ENCODE measurements at regions not wholly inside any gene's neighbourhood (a gene's known extent, or its start where the extent isn't known, plus 50 kb on each side); places are given as distances from the start of the nearest gene placed in this dataset.
"Not testable (repeated sequence)": the region's sequence is repeated elsewhere in the genome, so short reads cannot be mapped to it uniquely, and the experiment has no call there.

DNA sequence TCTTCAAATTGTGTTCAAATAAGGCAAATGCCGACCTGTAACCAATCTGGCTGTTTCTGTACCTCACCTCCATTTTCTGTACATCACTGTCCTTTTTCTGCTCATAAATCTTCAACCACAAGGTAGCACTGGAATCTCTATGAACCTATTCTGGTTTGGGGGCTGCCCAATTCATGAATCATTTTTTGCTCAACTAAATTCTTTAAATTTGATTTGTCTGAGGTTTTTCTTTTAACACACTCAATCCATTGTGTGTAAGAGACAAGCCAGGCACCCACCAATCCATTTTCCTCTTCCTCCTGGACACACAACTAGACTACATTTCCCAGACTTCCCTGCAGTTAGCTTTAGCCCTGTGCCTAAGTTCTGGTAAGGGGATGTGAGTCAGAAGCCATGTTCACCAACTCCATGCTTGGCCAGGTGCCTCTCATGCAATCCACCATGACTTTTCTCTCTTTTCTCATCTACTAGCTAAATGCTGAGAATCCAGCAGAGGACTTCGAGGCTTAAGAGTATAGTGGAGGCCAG lies 193.2 kb upstream of the KLF3 start:
- H3F3A ChIP-seq (ENCODE audit: insufficient read depth, low read length, poor library complexity, severe bottlenecking): no peaks in the 10 kb centered on the region
- H4K20me1 ChIP-seq (ENCODE audit: insufficient read depth): no peaks in the 10 kb centered on the region
- no peaks in the 10 kb centered on the region for H3K79me2 ChIP-seq (replicated peaks; ENCODE audit: insufficient read depth, low read length)
- no peaks in the 10 kb centered on the region for H3K27me3 ChIP-seq (ENCODE audit: insufficient read depth, low read depth, low read length)
- no peak overlapping the region for H3K27ac ChIP-seq (ENCODE audit: low read length)
- no peak overlapping the region for H3K9ac ChIP-seq (ENCODE audit: low read length)
- H3K36me3 ChIP-seq (ENCODE audit: insufficient read depth, low read length): no peaks in the 10 kb centered on the region
- H3K4me2 ChIP-seq (ENCODE audit: low read length): no peak overlapping the region
- H3K9me3 ChIP-seq (ENCODE audit: low read length): no peaks in the 10 kb centered on the region
- H3K4me3 ChIP-seq (ENCODE audit: low read length): no peak overlapping the region
- no peaks in the 10 kb centered on the region for H3K9me2 ChIP-seq (ENCODE audit: insufficient read depth, low read length)
- no peak for TF ChIP-seq POLR2AphosphoS5 (IDR thresholded peaks at IDR 0.05)
- TF ChIP-seq REST (IDR thresholded peaks at IDR 0.05; ENCODE audit: borderline replicate concordance): no peak
- no peak for TF ChIP-seq MXI1 (conservative IDR thresholded peaks at IDR 0.05; ENCODE audit: poor library complexity, severe bottlenecking)
- no peak for TF ChIP-seq TAF1 (IDR thresholded peaks at IDR 0.05; ENCODE audit: low read depth)
- TF ChIP-seq RAD21 (conservative IDR thresholded peaks at IDR 0.05): no peak
- TF ChIP-seq EZH2 (IDR thresholded peaks at IDR 0.05; ENCODE audit: borderline replicate concordance, insufficient read depth, low read length, poor library complexity, severe bottlenecking): no peak
- no peak for TF ChIP-seq SMC3 (conservative IDR thresholded peaks at IDR 0.05; ENCODE audit: poor library complexity)
- TF ChIP-seq, protein P1, sequence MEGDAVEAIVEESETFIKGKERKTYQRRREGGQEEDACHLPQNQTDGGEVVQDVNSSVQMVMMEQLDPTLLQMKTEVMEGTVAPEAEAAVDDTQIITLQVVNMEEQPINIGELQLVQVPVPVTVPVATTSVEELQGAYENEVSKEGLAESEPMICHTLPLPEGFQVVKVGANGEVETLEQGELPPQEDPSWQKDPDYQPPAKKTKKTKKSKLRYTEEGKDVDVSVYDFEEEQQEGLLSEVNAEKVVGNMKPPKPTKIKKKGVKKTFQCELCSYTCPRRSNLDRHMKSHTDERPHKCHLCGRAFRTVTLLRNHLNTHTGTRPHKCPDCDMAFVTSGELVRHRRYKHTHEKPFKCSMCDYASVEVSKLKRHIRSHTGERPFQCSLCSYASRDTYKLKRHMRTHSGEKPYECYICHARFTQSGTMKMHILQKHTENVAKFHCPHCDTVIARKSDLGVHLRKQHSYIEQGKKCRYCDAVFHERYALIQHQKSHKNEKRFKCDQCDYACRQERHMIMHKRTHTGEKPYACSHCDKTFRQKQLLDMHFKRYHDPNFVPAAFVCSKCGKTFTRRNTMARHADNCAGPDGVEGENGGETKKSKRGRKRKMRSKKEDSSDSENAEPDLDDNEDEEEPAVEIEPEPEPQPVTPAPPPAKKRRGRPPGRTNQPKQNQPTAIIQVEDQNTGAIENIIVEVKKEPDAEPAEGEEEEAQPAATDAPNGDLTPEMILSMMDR (IDR thresholded peaks at IDR 0.05; ENCODE audit: poor library complexity, severe bottlenecking): no peak
- no peak for TF ChIP-seq EP300 (conservative IDR thresholded peaks at IDR 0.05; ENCODE audit: poor library complexity, severe bottlenecking)
- no peak overlapping the region for H2AFZ ChIP-seq (ENCODE audit: low read depth, low read length)

GRCh38 chr4:38482696-38483095 lies 181.3 kb upstream of the KLF3 start:
- Histone ChIP-seq H3K36me3 (ENCODE audit: insufficient read depth, low read length) (no peaks in the 10 kb centered on the region), H3K9ac (ENCODE audit: low read length) (no peak overlapping the region), H2AFZ (ENCODE audit: low read depth, low read length) (no peak overlapping the region), H3K4me3 (ENCODE audit: low read length) (no peak overlapping the region), H3K9me2 (ENCODE audit: insufficient read depth, low read length) (no peaks in the 10 kb centered on the region), H4K20me1 (ENCODE audit: insufficient read depth) (no peaks in the 10 kb centered on the region), H3K27ac (ENCODE audit: low read length) (no peak overlapping the region), H3K9me3 (ENCODE audit: low read length) (no peaks in the 10 kb centered on the region), H3K4me2 (ENCODE audit: low read length) (no peak overlapping the region), H3K27me3 (ENCODE audit: insufficient read depth, low read depth, low read length) (no peaks in the 10 kb centered on the region), H3K79me2 (replicated peaks; ENCODE audit: insufficient read depth, low read length) (no peaks in the 10 kb centered on the region), H3F3A (ENCODE audit: insufficient read depth, low read length, poor library complexity, severe bottlenecking) (no peaks in the 10 kb centered on the region)
- TF ChIP-seq MXI1 (conservative IDR thresholded peaks at IDR 0.05; ENCODE audit: poor library complexity, severe bottlenecking): no peak
- TF ChIP-seq POLR2AphosphoS5 (IDR thresholded peaks at IDR 0.05): no peak
- no peak for TF ChIP-seq RAD21 (conservative IDR thresholded peaks at IDR 0.05)
- TF ChIP-seq EZH2 (IDR thresholded peaks at IDR 0.05; ENCODE audit: borderline replicate concordance, insufficient read depth, low read length, poor library complexity, severe bottlenecking): no peak
- TF ChIP-seq, protein P1 (IDR thresholded peaks at IDR 0.05; ENCODE audit: poor library complexity, severe bottlenecking): no peak
- TF ChIP-seq TAF1 (IDR thresholded peaks at IDR 0.05; ENCODE audit: low read depth): no peak
- no peak for TF ChIP-seq REST (IDR thresholded peaks at IDR 0.05; ENCODE audit: borderline replicate concordance)
- TF ChIP-seq EP300 (conservative IDR thresholded peaks at IDR 0.05; ENCODE audit: poor library complexity, severe bottlenecking): no peak
- no peak for TF ChIP-seq SMC3 (conservative IDR thresholded peaks at IDR 0.05; ENCODE audit: poor library complexity)

DNA sequence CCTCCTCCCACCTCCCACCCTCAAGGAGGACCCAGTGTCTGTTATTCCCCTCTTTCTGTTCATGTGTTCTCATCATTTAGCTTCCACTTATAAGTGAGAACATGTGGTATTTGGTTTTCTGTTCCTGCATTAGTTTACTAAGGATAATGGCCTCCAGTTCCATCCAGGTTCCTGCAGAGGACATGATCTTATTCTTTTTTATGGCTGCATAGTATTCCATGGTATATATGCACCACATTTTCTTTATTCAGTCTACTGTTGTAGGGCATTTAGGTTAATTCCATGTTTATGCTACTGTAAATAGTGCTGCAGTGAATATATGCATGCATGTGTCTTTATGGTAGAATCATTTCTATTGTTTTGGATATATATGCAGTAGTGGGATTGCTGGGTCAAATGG lies 180.4 kb upstream of the KLF3 start:
- H3K27me3 ChIP-seq (ENCODE audit: insufficient read depth, low read depth, low read length): not testable (repeated sequence)

More for the DNA sequence above, 180.4 kb upstream of the KLF3 start:
- not testable (repeated sequence) for H3K36me3 ChIP-seq (ENCODE audit: insufficient read depth, low read length); H3K9ac ChIP-seq (ENCODE audit: low read length); H3K4me2 ChIP-seq (ENCODE audit: low read length); H2AFZ ChIP-seq (ENCODE audit: low read depth, low read length); H3F3A ChIP-seq (ENCODE audit: insufficient read depth, low read length, poor library complexity, severe bottlenecking); H3K27ac ChIP-seq (ENCODE audit: low read length); H3K4me3 ChIP-seq (ENCODE audit: low read length); H4K20me1 ChIP-seq (ENCODE audit: insufficient read depth); H3K9me2 ChIP-seq (ENCODE audit: insufficient read depth, low read length); H3K79me2 ChIP-seq (replicated peaks; ENCODE audit: insufficient read depth, low read length); H3K9me3 ChIP-seq (ENCODE audit: low read length)
